ENCODE measurements at regions not wholly inside any gene's neighbourhood (a gene's known extent, or its start where the extent isn't known, plus 50 kb on each side); places are given as distances from the start of the nearest gene placed in this dataset.

- TF ChIP-seq CTCF (IDR thresholded peaks at IDR 0.05) (no peak), EP300 (IDR thresholded peaks at IDR 0.05) (no peak)
Observed at GRCh38 chr7:113366122-113366521, 247.8 kb upstream of the SMIM30 start.
